GM21447 (cell line): ENCODE measurements at regions not wholly inside any gene's neighbourhood (a gene's known extent, or its start where the extent isn't known, plus 50 kb on each side); places are given as distances from the start of the nearest gene placed in this dataset.

Experiments
- ATAC-seq: cut with Tn5 transposase; IDR thresholded peaks from one replicate; pipeline ENCODE4 v1.9.1; 2021; ENCODE audit not compliant: unreplicated experiment

GRCh38 chr13:63436325-63436668 lies 2020.6 kb upstream of the PCDH20 start:
- no peak for ATAC-seq

GRCh38 chr13:63435667-63436324 lies 2020.1 kb upstream of the PCDH20 start:
- ATAC-seq, result no peak

- ATAC-seq, result no peak
These were observed 2018.0 kb upstream of the PCDH20 start for GRCh38 chr13:63433546-63434150.

GRCh38 chr13:63427170-63427569 lies 2011.5 kb upstream of the PCDH20 start:
- no peak for ATAC-seq

GRCh38 chr13:63425131-63425530 lies 2009.5 kb upstream of the PCDH20 start:
- ATAC-seq, result no peak

- ATAC-seq, result no peak
These were observed 2005.5 kb upstream of the PCDH20 start for GRCh38 chr13:63421123-63421522.

- no peak for ATAC-seq
These were observed 2005.0 kb upstream of the PCDH20 start for GRCh38 chr13:63420685-63421084.

GRCh38 chr13:63414247-63414646 lies 1998.6 kb upstream of the PCDH20 start:
- ATAC-seq, result no peak

GRCh38 chr13:63409791-63410351 lies 1994.2 kb upstream of the PCDH20 start:
- ATAC-seq, result no peak

GRCh38 chr13:63408331-63409189 lies 1992.9 kb upstream of the PCDH20 start:
- no peak for ATAC-seq

- no peak for ATAC-seq
These were observed 1988.1 kb upstream of the PCDH20 start for GRCh38 chr13:63403733-63404132.

GRCh38 chr13:63396746-63397145 lies 1981.1 kb upstream of the PCDH20 start:
- no peak for ATAC-seq

GRCh38 chr13:63393112-63393511 lies 1977.5 kb upstream of the PCDH20 start:
- ATAC-seq, result no peak

- no peak for ATAC-seq
These were observed 1974.1 kb upstream of the PCDH20 start for GRCh38 chr13:63389756-63390155.

- ATAC-seq, result no peak
These were observed 1965.6 kb upstream of the PCDH20 start for GRCh38 chr13:63381078-63381859.

- no peak for ATAC-seq
These were observed 1962.3 kb upstream of the PCDH20 start for GRCh38 chr13:63377986-63378385.

- no peak for ATAC-seq
These were observed 1954.5 kb upstream of the PCDH20 start for GRCh38 chr13:63370101-63370500.

- no peak for ATAC-seq
These were observed 1952.0 kb upstream of the PCDH20 start for GRCh38 chr13:63367522-63368198.

GRCh38 chr13:63364159-63364558 lies 1948.5 kb upstream of the PCDH20 start:
- no peak for ATAC-seq

- no peak for ATAC-seq
These were observed 1935.9 kb upstream of the PCDH20 start for GRCh38 chr13:63351533-63351932.
